Activated CD4-positive, CD25-positive, alpha-beta regulatory T cell treated with anti-CD3 and anti-CD28 coated beads, Interleukin-2, amount 50 U/mL, for 24 hours (primary cell): ENCODE measurements at regions not wholly inside any gene's neighbourhood (a gene's known extent, or its start where the extent isn't known, plus 50 kb on each side); places are given as distances from the start of the nearest gene placed in this dataset.

Experiments used
- ATAC-seq, 2 donors: fragments of 150-1000 bp; cut with Tn5 transposase; one replicate each; pipeline ENCODE4 v1.10.0; 2021; ENCODE audit warnings: mild to moderate bottlenecking in 1 of 2, moderate library complexity in 1 of 2

GRCh38 chr3:175919133-175919532 lies 1060.0 kb downstream of the NAALADL2 start:
- no peak for ATAC-seq

- ATAC-seq, result no peak
Observed at GRCh38 chr3:175916191-175916934, 1057.2 kb downstream of the NAALADL2 start.

- no peak for ATAC-seq
Observed at GRCh38 chr3:175914785-175915184, 1055.7 kb downstream of the NAALADL2 start.

GRCh38 chr3:175913286-175913685 lies 1054.2 kb downstream of the NAALADL2 start:
- no peak for ATAC-seq

GRCh38 chr3:175911937-175912336 lies 1052.8 kb downstream of the NAALADL2 start:
- ATAC-seq, result no peak

GRCh38 chr3:175902226-175902625 lies 1043.1 kb downstream of the NAALADL2 start:
- ATAC-seq, result no peak

- no peak for ATAC-seq
Observed at GRCh38 chr3:175898194-175898593, 1039.1 kb downstream of the NAALADL2 start.

GRCh38 chr3:175896655-175897054 lies 1037.5 kb downstream of the NAALADL2 start:
- no peak for ATAC-seq

- ATAC-seq, result no peak
Observed at GRCh38 chr3:175895731-175896130, 1036.6 kb downstream of the NAALADL2 start.

- no peak for ATAC-seq
Observed at GRCh38 chr3:175893566-175893965, 1034.4 kb downstream of the NAALADL2 start.

- ATAC-seq, result no peak
Observed at GRCh38 chr3:175890066-175890465, 1030.9 kb downstream of the NAALADL2 start.

- ATAC-seq, result no peak
Observed at GRCh38 chr3:175885231-175885766, 1026.2 kb downstream of the NAALADL2 start.

GRCh38 chr3:175879417-175879816 lies 1020.3 kb downstream of the NAALADL2 start:
- ATAC-seq, result no peak

GRCh38 chr3:175869404-175869803 lies 1010.3 kb downstream of the NAALADL2 start:
- no peak for ATAC-seq

GRCh38 chr3:175868626-175869025 lies 1009.5 kb downstream of the NAALADL2 start:
- no peak for ATAC-seq

- ATAC-seq, result no peak
Observed at GRCh38 chr3:175865724-175866123, 1006.6 kb downstream of the NAALADL2 start.

- no peak for ATAC-seq
Observed at GRCh38 chr3:175861916-175862315, 1002.8 kb downstream of the NAALADL2 start.
